Sigmoid colon (tissue), 4 donors: ENCODE measurements at regions not wholly inside any gene's neighbourhood (a gene's known extent, or its start where the extent isn't known, plus 50 kb on each side); places are given as distances from the start of the nearest gene placed in this dataset.

Source experiments
- CTCF ChIP-seq, 4 experiments: fragments of 450-650 bp in 3 of 4; fragments of 200-600 bp in 1 of 4; IDR thresholded peaks; one replicate each; pipeline ENCODE4 v1.5.1; 2016 to 2019; ENCODE audit warnings: antibody characterized with exemption in 4 of 4, mild to moderate bottlenecking in 3 of 4, moderate library complexity in 2 of 4
- EP300 ChIP-seq, 4 donors: sonication (generic); formaldehyde crosslinking; IDR thresholded peaks; one replicate each; pipeline ENCODE4 v1.6.1; 2017; ENCODE audit warnings: antibody characterized with exemption in 4 of 4
- POLR2A ChIP-seq, 2 donors: fragments of 450-650 bp; IDR thresholded peaks; one replicate each; pipeline ENCODE4 v1.6.1; 2016; ENCODE audit warnings: antibody characterized with exemption in 2 of 2, mild to moderate bottlenecking in 2 of 2, moderate library complexity in 2 of 2
- POLR2AphosphoS5 ChIP-seq, 4 donors: sonication (generic); formaldehyde crosslinking; IDR thresholded peaks; one replicate each; pipeline ENCODE4 v1.6.1; 2017; ENCODE audit warnings: antibody characterized with exemption in 4 of 4

GRCh38 chr14:104283197-104284106 lies 145.1 kb downstream of the KIF26A start:
- TF ChIP-seq POLR2AphosphoS5 (IDR thresholded peaks at IDR 0.05) (no peak), CTCF (IDR thresholded peaks at IDR 0.05) (no peak), EP300 (IDR thresholded peaks at IDR 0.05) (no peak), POLR2A (IDR thresholded peaks at IDR 0.05) (peak in 1 of 2 donors; percentile 0)
